BLaER1 (cell line): ENCODE measurements at regions not wholly inside any gene's neighbourhood (a gene's known extent, or its start where the extent isn't known, plus 50 kb on each side); places are given as distances from the start of the nearest gene placed in this dataset.

Source experiments
- H3K27ac ChIP-seq: shearing (Covaris generic); formaldehyde crosslinking; 2 replicates; pipeline ENCODE4 v1.8.1; 2022
- H3K27me3 ChIP-seq: shearing (Covaris generic); formaldehyde crosslinking; 2 replicates; pipeline ENCODE4 v1.8.1; 2022
- H3K36me3 ChIP-seq: shearing (Covaris generic); formaldehyde crosslinking; 2 replicates; pipeline ENCODE4 v1.8.1; 2022
- H3K4me1 ChIP-seq: shearing (Covaris generic); formaldehyde crosslinking; 2 replicates; pipeline ENCODE4 v1.8.1; 2022
- H3K4me2 ChIP-seq: shearing (Covaris generic); formaldehyde crosslinking; 2 replicates; pipeline ENCODE4 v1.8.1; 2022
- H3K4me3 ChIP-seq: shearing (Covaris generic); formaldehyde crosslinking; 2 replicates; pipeline ENCODE4 v1.8.1; 2022
- H3K9ac ChIP-seq: shearing (Covaris generic); formaldehyde crosslinking; 2 replicates; pipeline ENCODE4 v1.8.1; 2022
- H3K9me3 ChIP-seq: shearing (Covaris generic); formaldehyde crosslinking; 2 replicates; pipeline ENCODE4 v1.8.1; 2022
- H4K20me1 ChIP-seq: shearing (Covaris generic); formaldehyde crosslinking; 2 replicates; pipeline ENCODE4 v1.8.1; 2022
- Cebpa-rat ChIP-seq: shearing (Covaris generic); IDR thresholded peaks from 2 replicates; pipeline ENCODE4 v1.8.1; 2022

- Histone ChIP-seq H3K4me3 (no peak overlapping the region), H4K20me1 (peaks cover 57% of the 10 kb centered on the region), H3K36me3 (no peaks in the 10 kb centered on the region)
These were observed 872.8 kb downstream of the BRD1 start for GRCh38 chr22:48954781-48955311.

GRCh38 chr22:48953830-48954229, 873.8 kb downstream of the BRD1 start:
- H3K9ac ChIP-seq = no peak overlapping the region
- no peak for TF ChIP-seq Cebpa-rat
- no peaks in the 10 kb centered on the region for H3K36me3 ChIP-seq
- H3K4me3 ChIP-seq = no peak overlapping the region
- no peak overlapping the region for H3K27ac ChIP-seq
- no peak overlapping the region for H3K4me2 ChIP-seq
- H3K9me3 ChIP-seq = no peaks in the 10 kb centered on the region
- peaks cover 67% of the 10 kb centered on the region for H4K20me1 ChIP-seq
- peaks cover 55% of the 10 kb centered on the region for H3K27me3 ChIP-seq
- peaks cover 18% of the 10 kb centered on the region for H3K4me1 ChIP-seq

More at GRCh38 chr22:48954781-48955311, 872.8 kb downstream of the BRD1 start:
- Histone ChIP-seq H3K4me2 (no peak overlapping the region), H3K9ac (no peak overlapping the region), H3K9me3 (no peaks in the 10 kb centered on the region), H3K27ac (no peak overlapping the region), H3K27me3 (peaks cover 51% of the 10 kb centered on the region), H3K4me1 (peaks cover 9% of the 10 kb centered on the region)
- no peak for TF ChIP-seq Cebpa-rat

- no peak overlapping the region for H3K4me3 ChIP-seq
- H3K9ac ChIP-seq = no peak overlapping the region
- no peaks in the 10 kb centered on the region for H3K36me3 ChIP-seq
- H3K9me3 ChIP-seq = no peaks in the 10 kb centered on the region
- H3K27ac ChIP-seq = no peak overlapping the region
- peaks cover 57% of the 10 kb centered on the region for H3K27me3 ChIP-seq
- peaks cover 73% of the 10 kb centered on the region for H4K20me1 ChIP-seq
- no peak overlapping the region for H3K4me2 ChIP-seq
- TF ChIP-seq Cebpa-rat = no peak
- H3K4me1 ChIP-seq = peaks cover 18% of the 10 kb centered on the region
These were observed 874.5 kb downstream of the BRD1 start for GRCh38 chr22:48953103-48953720.

GRCh38 chr22:48952256-48953102, 875.2 kb downstream of the BRD1 start:
- Histone ChIP-seq H3K4me3 (no peak overlapping the region), H3K9me3 (no peaks in the 10 kb centered on the region), H3K4me2 (no peak overlapping the region), H3K9ac (no peak overlapping the region), H3K27ac (no peak overlapping the region), H3K36me3 (no peaks in the 10 kb centered on the region), H3K4me1 (peaks cover 18% of the 10 kb centered on the region), H4K20me1 (peaks cover 79% of the 10 kb centered on the region), H3K27me3 (peaks cover 61% of the 10 kb centered on the region)
- TF ChIP-seq Cebpa-rat = no peak

- Histone ChIP-seq H3K4me3 (no peak overlapping the region), H3K4me1 (peaks cover 18% of the 10 kb centered on the region), H3K9me3 (no peaks in the 10 kb centered on the region), H3K9ac (no peak overlapping the region), H3K27ac (no peak overlapping the region), H3K4me2 (no peak overlapping the region), H3K36me3 (no peaks in the 10 kb centered on the region), H4K20me1 (peaks cover 79% of the 10 kb centered on the region), H3K27me3 (peaks cover 63% of the 10 kb centered on the region)
- TF ChIP-seq Cebpa-rat = no peak
These were observed 875.8 kb downstream of the BRD1 start for GRCh38 chr22:48951836-48952235.

- peak overlapping the region; percentile 80 for H3K4me2 ChIP-seq
- H3K9me3 ChIP-seq = no peaks in the 10 kb centered on the region
- no peak overlapping the region for H3K9ac ChIP-seq
- H3K27me3 ChIP-seq = peaks cover 77% of the 10 kb centered on the region
- H3K4me3 ChIP-seq = no peak overlapping the region
- peaks cover 81% of the 10 kb centered on the region for H4K20me1 ChIP-seq
- H3K36me3 ChIP-seq = no peaks in the 10 kb centered on the region
- no peak overlapping the region for H3K27ac ChIP-seq
- TF ChIP-seq Cebpa-rat = no peak
- peaks cover 18% of the 10 kb centered on the region for H3K4me1 ChIP-seq
These were observed 877.3 kb downstream of the BRD1 start for GRCh38 chr22:48950151-48950915.

- H3K4me3 ChIP-seq = no peak overlapping the region
- H3K9me3 ChIP-seq = no peaks in the 10 kb centered on the region
- TF ChIP-seq Cebpa-rat = no peak
- H3K27me3 ChIP-seq = peaks cover 84% of the 10 kb centered on the region
- peaks cover 18% of the 10 kb centered on the region for H3K4me1 ChIP-seq
- peaks cover 81% of the 10 kb centered on the region for H4K20me1 ChIP-seq
- H3K9ac ChIP-seq = no peak overlapping the region
- H3K36me3 ChIP-seq = no peaks in the 10 kb centered on the region
- H3K27ac ChIP-seq = no peak overlapping the region
- peak overlapping the region; percentile 80 for H3K4me2 ChIP-seq
These were observed 878.1 kb downstream of the BRD1 start for GRCh38 chr22:48949375-48950149.

GRCh38 chr22:48948575-48949170, 879.0 kb downstream of the BRD1 start:
- Histone ChIP-seq H4K20me1 (peaks cover 84% of the 10 kb centered on the region), H3K9ac (no peak overlapping the region), H3K4me1 (peaks cover 18% of the 10 kb centered on the region), H3K27me3 (peaks cover 87% of the 10 kb centered on the region), H3K9me3 (no peaks in the 10 kb centered on the region), H3K4me3 (no peak overlapping the region), H3K27ac (no peak overlapping the region), H3K4me2 (peak overlapping the region; percentile 80; the same call in 1 of the 2 replicates), H3K36me3 (no peaks in the 10 kb centered on the region)
- no peak for TF ChIP-seq Cebpa-rat

- no peak for TF ChIP-seq Cebpa-rat
These were observed 880.0 kb downstream of the BRD1 start for GRCh38 chr22:48947636-48948035.

More at GRCh38 chr22:48947636-48948035, 880.0 kb downstream of the BRD1 start:
- H3K9ac ChIP-seq = no peak overlapping the region
- H3K4me1 ChIP-seq = peaks cover 18% of the 10 kb centered on the region
- H3K4me3 ChIP-seq = no peak overlapping the region
- H3K36me3 ChIP-seq = no peaks in the 10 kb centered on the region
- peaks cover 84% of the 10 kb centered on the region for H4K20me1 ChIP-seq
- peaks cover 81% of the 10 kb centered on the region for H3K27me3 ChIP-seq
- H3K9me3 ChIP-seq = no peaks in the 10 kb centered on the region
- no peak overlapping the region for H3K27ac ChIP-seq
- no peak overlapping the region for H3K4me2 ChIP-seq
